ENCODE measurements at regions not wholly inside any gene's neighbourhood (a gene's known extent, or its start where the extent isn't known, plus 50 kb on each side); places are given as distances from the start of the nearest gene placed in this dataset.

GRCh38 chr17:33603789-33604188, 310.7 kb upstream of the ASIC2 start:
- no peaks in the 10 kb centered on the region for H4K20me1 ChIP-seq (ENCODE audit: insufficient read depth, low read length)
- H2AFZ ChIP-seq (ENCODE audit: low read length) = no peak overlapping the region

GRCh38 chr17:33611532-33611931, 318.4 kb upstream of the ASIC2 start:
- no peaks in the 10 kb centered on the region for H4K20me1 ChIP-seq (ENCODE audit: insufficient read depth, low read length)
- peaks cover 2% of the 10 kb centered on the region for H3K9me3 ChIP-seq (ENCODE audit: low read depth, low read length)
- H3K27me3 ChIP-seq (ENCODE audit: insufficient read depth, low read length) = no peaks in the 10 kb centered on the region
- H3K4me1 ChIP-seq (ENCODE audit: insufficient read depth, low read length) = no peaks in the 10 kb centered on the region
- no peaks in the 10 kb centered on the region for H3K79me2 ChIP-seq (ENCODE audit: insufficient read depth, low read length)
- no peaks in the 10 kb centered on the region for H3K36me3 ChIP-seq (ENCODE audit: insufficient read depth, low read length)
- H3K27ac ChIP-seq (ENCODE audit: low read depth, low read length) = no peak overlapping the region
- DNase-seq (ENCODE audit: insufficient read length, low spot score, missing footprints) = no peak
- no peak overlapping the region for H3K4me2 ChIP-seq (ENCODE audit: insufficient read depth, low read length)
- H2AFZ ChIP-seq (ENCODE audit: low read length) = no peak overlapping the region
- H3K4me3 ChIP-seq (ENCODE audit: insufficient read depth, low read length) = no peak overlapping the region
- TF ChIP-seq, protein P1, sequence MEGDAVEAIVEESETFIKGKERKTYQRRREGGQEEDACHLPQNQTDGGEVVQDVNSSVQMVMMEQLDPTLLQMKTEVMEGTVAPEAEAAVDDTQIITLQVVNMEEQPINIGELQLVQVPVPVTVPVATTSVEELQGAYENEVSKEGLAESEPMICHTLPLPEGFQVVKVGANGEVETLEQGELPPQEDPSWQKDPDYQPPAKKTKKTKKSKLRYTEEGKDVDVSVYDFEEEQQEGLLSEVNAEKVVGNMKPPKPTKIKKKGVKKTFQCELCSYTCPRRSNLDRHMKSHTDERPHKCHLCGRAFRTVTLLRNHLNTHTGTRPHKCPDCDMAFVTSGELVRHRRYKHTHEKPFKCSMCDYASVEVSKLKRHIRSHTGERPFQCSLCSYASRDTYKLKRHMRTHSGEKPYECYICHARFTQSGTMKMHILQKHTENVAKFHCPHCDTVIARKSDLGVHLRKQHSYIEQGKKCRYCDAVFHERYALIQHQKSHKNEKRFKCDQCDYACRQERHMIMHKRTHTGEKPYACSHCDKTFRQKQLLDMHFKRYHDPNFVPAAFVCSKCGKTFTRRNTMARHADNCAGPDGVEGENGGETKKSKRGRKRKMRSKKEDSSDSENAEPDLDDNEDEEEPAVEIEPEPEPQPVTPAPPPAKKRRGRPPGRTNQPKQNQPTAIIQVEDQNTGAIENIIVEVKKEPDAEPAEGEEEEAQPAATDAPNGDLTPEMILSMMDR (IDR thresholded peaks at IDR 0.05; ENCODE audit: extremely low read depth, low read depth, low read length) = no peak

More at GRCh38 chr17:33603789-33604188, 310.7 kb upstream of the ASIC2 start:
- no peak for DNase-seq (ENCODE audit: insufficient read length, low spot score, missing footprints)
- H3K27ac ChIP-seq (ENCODE audit: low read depth, low read length) = no peak overlapping the region
- no peak overlapping the region for H3K4me3 ChIP-seq (ENCODE audit: insufficient read depth, low read length)
- H3K27me3 ChIP-seq (ENCODE audit: insufficient read depth, low read length) = no peaks in the 10 kb centered on the region
- no peak overlapping the region for H3K4me2 ChIP-seq (ENCODE audit: insufficient read depth, low read length)
- no peaks in the 10 kb centered on the region for H3K36me3 ChIP-seq (ENCODE audit: insufficient read depth, low read length)
- H3K4me1 ChIP-seq (ENCODE audit: insufficient read depth, low read length) = no peaks in the 10 kb centered on the region
- TF ChIP-seq, protein P1 (IDR thresholded peaks at IDR 0.05; ENCODE audit: extremely low read depth, low read depth, low read length) = no peak
- H3K79me2 ChIP-seq (ENCODE audit: insufficient read depth, low read length) = no peaks in the 10 kb centered on the region
- no peaks in the 10 kb centered on the region for H3K9me3 ChIP-seq (ENCODE audit: low read depth, low read length)

- Histone ChIP-seq H3K36me3 (ENCODE audit: insufficient read depth, low read length) (no peaks in the 10 kb centered on the region), H3K4me1 (ENCODE audit: insufficient read depth, low read length) (no peaks in the 10 kb centered on the region), H2AFZ (ENCODE audit: low read length) (no peak overlapping the region), H3K4me2 (ENCODE audit: insufficient read depth, low read length) (no peak overlapping the region), H3K4me3 (ENCODE audit: insufficient read depth, low read length) (no peak overlapping the region), H3K27ac (ENCODE audit: low read depth, low read length) (no peak overlapping the region), H4K20me1 (ENCODE audit: insufficient read depth, low read length) (no peaks in the 10 kb centered on the region), H3K27me3 (ENCODE audit: insufficient read depth, low read length) (no peaks in the 10 kb centered on the region), H3K79me2 (ENCODE audit: insufficient read depth, low read length) (no peaks in the 10 kb centered on the region), H3K9me3 (ENCODE audit: low read depth, low read length) (peaks cover 2% of the 10 kb centered on the region)
- DNase-seq (ENCODE audit: insufficient read length, low spot score, missing footprints) = no peak
- TF ChIP-seq, protein P1 (IDR thresholded peaks at IDR 0.05; ENCODE audit: extremely low read depth, low read depth, low read length) = no peak
Measured at GRCh38 chr17:33615861-33616260, 322.8 kb upstream of the ASIC2 start.

DNA sequence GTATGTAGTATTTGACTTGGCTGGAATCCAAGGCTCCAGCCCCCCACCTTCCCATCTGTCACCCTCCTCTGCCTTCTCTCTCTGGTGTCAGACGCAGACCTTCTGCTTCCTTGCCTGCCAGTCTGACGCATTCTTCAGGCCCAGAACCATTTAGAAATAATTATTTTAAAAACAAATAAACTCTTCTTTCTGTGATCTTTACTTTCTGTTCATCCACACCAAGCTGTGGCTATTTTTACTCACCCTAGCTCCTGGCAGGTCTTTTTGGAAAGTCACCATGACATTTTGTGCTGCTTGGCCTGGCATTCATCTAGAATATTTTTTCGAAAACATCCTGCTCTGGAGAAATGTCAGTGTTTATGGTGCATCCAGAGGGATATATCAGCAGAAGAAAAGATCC, 330.7 kb upstream of the ASIC2 start:
- Histone ChIP-seq H2AFZ (ENCODE audit: low read length) (no peak overlapping the region), H3K4me3 (ENCODE audit: insufficient read depth, low read length) (no peak overlapping the region), H3K4me1 (ENCODE audit: insufficient read depth, low read length) (no peaks in the 10 kb centered on the region), H3K9me3 (ENCODE audit: low read depth, low read length) (no peaks in the 10 kb centered on the region), H3K27me3 (ENCODE audit: insufficient read depth, low read length) (no peaks in the 10 kb centered on the region), H3K79me2 (ENCODE audit: insufficient read depth, low read length) (no peaks in the 10 kb centered on the region), H3K4me2 (ENCODE audit: insufficient read depth, low read length) (no peak overlapping the region), H3K27ac (ENCODE audit: low read depth, low read length) (no peak overlapping the region), H3K36me3 (ENCODE audit: insufficient read depth, low read length) (no peaks in the 10 kb centered on the region), H4K20me1 (ENCODE audit: insufficient read depth, low read length) (no peaks in the 10 kb centered on the region)
- TF ChIP-seq, protein P1 (IDR thresholded peaks at IDR 0.05; ENCODE audit: extremely low read depth, low read depth, low read length) = no peak
- DNase-seq (ENCODE audit: insufficient read length, low spot score, missing footprints) = no peak
